ENCODE measurements at regions not wholly inside any gene's neighbourhood (a gene's known extent, or its start where the extent isn't known, plus 50 kb on each side); places are given as distances from the start of the nearest gene placed in this dataset.

GRCh38 chr13:37417060-37417441, 181.5 kb downstream of the POSTN start:
- ATAC-seq (ENCODE audit: low read depth in 2 of 2) (no peak), DNase-seq (no peak)
- Histone ChIP-seq H3K4me1 (ENCODE audit: control insufficient read depth, insufficient read depth, low read length, poor library complexity, severe bottlenecking) (no peaks in the 10 kb centered on the region), H3K27ac (ENCODE audit: insufficient read depth, low read length, poor library complexity, severe bottlenecking) (no peak overlapping the region), H3K9me3 (ENCODE audit: control insufficient read depth in 2 of 2, low read length in 2 of 2) (no peaks in the 10 kb centered on the region), H3K36me3 (ENCODE audit: control insufficient read depth, insufficient read depth, low read length) (no peaks in the 10 kb centered on the region), H3K4me3 (ENCODE audit: low read depth, low read length) (no peak overlapping the region), H3K27me3 (ENCODE audit: control insufficient read depth, insufficient read depth, low read length) (no peaks in the 10 kb centered on the region)
- Mint-ChIP-seq H3K4me1 (no peaks in the 10 kb centered on the region), H3K27me3 (no peaks in the 10 kb centered on the region), H3K36me3 (no peaks in the 10 kb centered on the region), H3K27ac (no peak overlapping the region), H3K4me3 (no peak overlapping the region), H3K9me3 (peaks cover 0 to 7% (median 6%) of the 10 kb centered on the region in 7 donors)

GRCh38 chr13:37416291-37417059, 182.1 kb downstream of the POSTN start:
- no peaks in the 10 kb centered on the region for H3K27me3 ChIP-seq (ENCODE audit: control insufficient read depth, insufficient read depth, low read length)
- Mint-ChIP-seq H3K9me3 (peaks cover 0 to 9% (median 6%) of the 10 kb centered on the region in 7 donors), H3K27me3 (no peaks in the 10 kb centered on the region), H3K4me1 (no peaks in the 10 kb centered on the region), H3K4me3 (no peak overlapping the region), H3K36me3 (no peaks in the 10 kb centered on the region), H3K27ac (no peak overlapping the region)
- DNase-seq = no peak
- no peak for ATAC-seq (ENCODE audit: low read depth in 2 of 2)
- no peaks in the 10 kb centered on the region for H3K4me1 ChIP-seq (ENCODE audit: control insufficient read depth, insufficient read depth, low read length, poor library complexity, severe bottlenecking)
- no peaks in the 10 kb centered on the region for H3K9me3 ChIP-seq (ENCODE audit: control insufficient read depth in 2 of 2, low read length in 2 of 2)
- H3K27ac ChIP-seq (ENCODE audit: insufficient read depth, low read length, poor library complexity, severe bottlenecking) = no peak overlapping the region
- H3K36me3 ChIP-seq (ENCODE audit: control insufficient read depth, insufficient read depth, low read length) = no peaks in the 10 kb centered on the region
- no peak overlapping the region for H3K4me3 ChIP-seq (ENCODE audit: low read depth, low read length)

- no peaks in the 10 kb centered on the region for H3K36me3 Mint-ChIP-seq
- H3K36me3 ChIP-seq (ENCODE audit: control insufficient read depth, insufficient read depth, low read length) = no peaks in the 10 kb centered on the region
- H3K4me1 ChIP-seq (ENCODE audit: control insufficient read depth, insufficient read depth, low read length, poor library complexity, severe bottlenecking) = no peaks in the 10 kb centered on the region
- H3K4me1 Mint-ChIP-seq = no peaks in the 10 kb centered on the region
- no peak for DNase-seq
- no peaks in the 10 kb centered on the region for H3K27me3 ChIP-seq (ENCODE audit: control insufficient read depth, insufficient read depth, low read length)
- H3K9me3 Mint-ChIP-seq = peaks cover 0 to 7% (median 3%) of the 10 kb centered on the region in 7 donors
- H3K27ac ChIP-seq (ENCODE audit: insufficient read depth, low read length, poor library complexity, severe bottlenecking) = no peak overlapping the region
- no peak overlapping the region for H3K4me3 Mint-ChIP-seq
- no peaks in the 10 kb centered on the region for H3K27me3 Mint-ChIP-seq
- no peak overlapping the region for H3K27ac Mint-ChIP-seq
- ATAC-seq (ENCODE audit: low read depth in 2 of 2) = no peak
- H3K4me3 ChIP-seq (ENCODE audit: low read depth, low read length) = no peak overlapping the region
- no peaks in the 10 kb centered on the region for H3K9me3 ChIP-seq (ENCODE audit: control insufficient read depth in 2 of 2, low read length in 2 of 2)
Measured at GRCh38 chr13:37413161-37413560, 185.4 kb downstream of the POSTN start.

GRCh38 chr13:37412241-37412921, 186.2 kb downstream of the POSTN start:
- H3K36me3 Mint-ChIP-seq = no peaks in the 10 kb centered on the region
- H3K27ac Mint-ChIP-seq = no peak overlapping the region
- Histone ChIP-seq H3K27me3 (ENCODE audit: control insufficient read depth, insufficient read depth, low read length) (no peaks in the 10 kb centered on the region), H3K4me1 (ENCODE audit: control insufficient read depth, insufficient read depth, low read length, poor library complexity, severe bottlenecking) (no peaks in the 10 kb centered on the region), H3K9me3 (ENCODE audit: control insufficient read depth in 2 of 2, low read length in 2 of 2) (no peaks in the 10 kb centered on the region), H3K27ac (ENCODE audit: insufficient read depth, low read length, poor library complexity, severe bottlenecking) (no peak overlapping the region), H3K36me3 (ENCODE audit: control insufficient read depth, insufficient read depth, low read length) (no peaks in the 10 kb centered on the region), H3K4me3 (ENCODE audit: low read depth, low read length) (no peak overlapping the region)
- peaks cover 0 to 5% (median 3%) of the 10 kb centered on the region in 7 donors for H3K9me3 Mint-ChIP-seq
- ATAC-seq (ENCODE audit: low read depth in 2 of 2) (no peak), DNase-seq (no peak)
- H3K4me3 Mint-ChIP-seq = no peak overlapping the region
- no peaks in the 10 kb centered on the region for H3K4me1 Mint-ChIP-seq
- no peaks in the 10 kb centered on the region for H3K27me3 Mint-ChIP-seq

- ATAC-seq (ENCODE audit: low read depth in 2 of 2) = no peak
Measured at GRCh38 chr13:37410316-37410715, 188.3 kb downstream of the POSTN start.

GRCh38 chr13:37409756-37410155, 188.8 kb downstream of the POSTN start:
- Histone ChIP-seq H3K27ac (ENCODE audit: insufficient read depth, low read length, poor library complexity, severe bottlenecking) (no peak overlapping the region), H3K9me3 (ENCODE audit: control insufficient read depth in 2 of 2, low read length in 2 of 2) (no peaks in the 10 kb centered on the region), H3K27me3 (ENCODE audit: control insufficient read depth, insufficient read depth, low read length) (no peaks in the 10 kb centered on the region), H3K36me3 (ENCODE audit: control insufficient read depth, insufficient read depth, low read length) (no peaks in the 10 kb centered on the region), H3K4me3 (ENCODE audit: low read depth, low read length) (no peak overlapping the region), H3K4me1 (ENCODE audit: control insufficient read depth, insufficient read depth, low read length, poor library complexity, severe bottlenecking) (no peaks in the 10 kb centered on the region)
- H3K9me3 Mint-ChIP-seq = peaks cover 0 to 6% (median 0%) of the 10 kb centered on the region in 7 donors
- no peaks in the 10 kb centered on the region for H3K36me3 Mint-ChIP-seq
- H3K4me1 Mint-ChIP-seq = no peaks in the 10 kb centered on the region
- H3K27ac Mint-ChIP-seq = no peak overlapping the region
- H3K27me3 Mint-ChIP-seq = no peaks in the 10 kb centered on the region
- ATAC-seq (ENCODE audit: low read depth in 2 of 2) = no peak
- no peak overlapping the region for H3K4me3 Mint-ChIP-seq
- DNase-seq = no peak

More at GRCh38 chr13:37410316-37410715, 188.3 kb downstream of the POSTN start:
- H3K4me1 ChIP-seq (ENCODE audit: control insufficient read depth, insufficient read depth, low read length, poor library complexity, severe bottlenecking) = no peaks in the 10 kb centered on the region
- DNase-seq = no peak
- Mint-ChIP-seq H3K27ac (no peak overlapping the region), H3K4me1 (no peaks in the 10 kb centered on the region), H3K9me3 (peaks cover 0 to 6% (median 0%) of the 10 kb centered on the region in 7 donors), H3K36me3 (no peaks in the 10 kb centered on the region), H3K27me3 (no peaks in the 10 kb centered on the region), H3K4me3 (no peak overlapping the region)
- no peak overlapping the region for H3K27ac ChIP-seq (ENCODE audit: insufficient read depth, low read length, poor library complexity, severe bottlenecking)
- H3K4me3 ChIP-seq (ENCODE audit: low read depth, low read length) = no peak overlapping the region
- H3K36me3 ChIP-seq (ENCODE audit: control insufficient read depth, insufficient read depth, low read length) = no peaks in the 10 kb centered on the region
- H3K9me3 ChIP-seq (ENCODE audit: control insufficient read depth in 2 of 2, low read length in 2 of 2) = no peaks in the 10 kb centered on the region
- no peaks in the 10 kb centered on the region for H3K27me3 ChIP-seq (ENCODE audit: control insufficient read depth, insufficient read depth, low read length)

GRCh38 chr13:37407156-37407555, 191.4 kb downstream of the POSTN start:
- Mint-ChIP-seq H3K36me3 (no peaks in the 10 kb centered on the region), H3K27me3 (no peaks in the 10 kb centered on the region), H3K4me3 (no peak overlapping the region), H3K4me1 (no peaks in the 10 kb centered on the region), H3K27ac (no peak overlapping the region), H3K9me3 (peaks cover 0 to 6% (median 0%) of the 10 kb centered on the region in 7 donors)
- H3K9me3 ChIP-seq (ENCODE audit: control insufficient read depth in 2 of 2, low read length in 2 of 2) = no peaks in the 10 kb centered on the region
- no peak overlapping the region for H3K4me3 ChIP-seq (ENCODE audit: low read depth, low read length)
- no peak overlapping the region for H3K27ac ChIP-seq (ENCODE audit: insufficient read depth, low read length, poor library complexity, severe bottlenecking)
- H3K36me3 ChIP-seq (ENCODE audit: control insufficient read depth, insufficient read depth, low read length) = no peaks in the 10 kb centered on the region
- no peak for ATAC-seq (ENCODE audit: low read depth in 2 of 2)
- no peak for DNase-seq
- H3K27me3 ChIP-seq (ENCODE audit: control insufficient read depth, insufficient read depth, low read length) = no peaks in the 10 kb centered on the region
- H3K4me1 ChIP-seq (ENCODE audit: control insufficient read depth, insufficient read depth, low read length, poor library complexity, severe bottlenecking) = no peaks in the 10 kb centered on the region

- Histone ChIP-seq H3K27me3 (ENCODE audit: control insufficient read depth, insufficient read depth, low read length) (no peaks in the 10 kb centered on the region), H3K27ac (ENCODE audit: insufficient read depth, low read length, poor library complexity, severe bottlenecking) (no peak overlapping the region), H3K9me3 (ENCODE audit: control insufficient read depth in 2 of 2, low read length in 2 of 2) (no peaks in the 10 kb centered on the region), H3K4me3 (ENCODE audit: low read depth, low read length) (no peak overlapping the region), H3K4me1 (ENCODE audit: control insufficient read depth, insufficient read depth, low read length, poor library complexity, severe bottlenecking) (no peaks in the 10 kb centered on the region), H3K36me3 (ENCODE audit: control insufficient read depth, insufficient read depth, low read length) (no peaks in the 10 kb centered on the region)
- no peaks in the 10 kb centered on the region for H3K36me3 Mint-ChIP-seq
- H3K4me3 Mint-ChIP-seq = no peak overlapping the region
- DNase-seq (no peak), ATAC-seq (ENCODE audit: low read depth in 2 of 2) (no peak)
- H3K4me1 Mint-ChIP-seq = no peaks in the 10 kb centered on the region
- no peak overlapping the region for H3K27ac Mint-ChIP-seq
- H3K9me3 Mint-ChIP-seq = peaks cover 2 to 5% (median 4%) of the 10 kb centered on the region in 7 donors
- no peaks in the 10 kb centered on the region for H3K27me3 Mint-ChIP-seq
Measured at GRCh38 chr13:37406031-37406430, 192.5 kb downstream of the POSTN start.

All from CD4-positive, CD25-positive, alpha-beta regulatory T cell (primary cell).